Astrocyte of the spinal cord (primary cell): ENCODE measurements at regions not wholly inside any gene's neighbourhood (a gene's known extent, or its start where the extent isn't known, plus 50 kb on each side); places are given as distances from the start of the nearest gene placed in this dataset.

ENCODE experiments used
- DNase-seq: peaks from one replicate; pipeline ENCODE4 v3.0.0; 2011; ENCODE audit warnings: low read depth, low spot score
- H3K4me3 ChIP-seq: 2 replicates; pipeline ENCODE4 v1.5.1; 2011; ENCODE audit warnings: low read depth, mild to moderate bottlenecking, low read length, moderate library complexity
- CTCF ChIP-seq: IDR thresholded peaks from 2 replicates; pipeline ENCODE4 v1.5.1; 2012; ENCODE audit warnings: low read depth, mild to moderate bottlenecking, low read length, inconsistent platforms
- in situ Hi-C: cut with HindIII; loops from 2 replicates; pipeline ENCODE4 v1.10.0; 2017; ENCODE audit warnings: low sequenced_read_pairs

- no peak for TF ChIP-seq CTCF
- H3K4me3 ChIP-seq = no peak overlapping the region
- no peak for DNase-seq
- in situ Hi-C loops = no loop called here
Observed at GRCh38 chr18:69326094-69326493, 74.6 kb upstream of the DOK6 start.

- H3K4me3 ChIP-seq = no peak overlapping the region
- TF ChIP-seq CTCF = no peak
- in situ Hi-C loops = no loop called here
- DNase-seq = no peak
Observed at GRCh38 chr18:69328086-69328485, 72.6 kb upstream of the DOK6 start.

- DNase-seq = no peak
- no peak for TF ChIP-seq CTCF
- in situ Hi-C loops = no loop called here
- no peak overlapping the region for H3K4me3 ChIP-seq
Observed at GRCh38 chr18:69330385-69331005, 70.2 kb upstream of the DOK6 start.

GRCh38 chr18:69349912-69350597, 50.6 kb upstream of the DOK6 start:
- in situ Hi-C loops = no loop called here

More at GRCh38 chr18:69349912-69350597, 50.6 kb upstream of the DOK6 start:
- DNase-seq = no peak
- no peak overlapping the region for H3K4me3 ChIP-seq
- no peak for TF ChIP-seq CTCF
